Hematopoietic multipotent progenitor cell treated with erythropoietin and hydrocortisone succinate and interleukin-3 and kit ligand, for 8 days (in vitro differentiated cells): ENCODE measurements at regions not wholly inside any gene's neighbourhood (a gene's known extent, or its start where the extent isn't known, plus 50 kb on each side); places are given as distances from the start of the nearest gene placed in this dataset.

ENCODE experiments used
- DNase-seq: peaks from one replicate; pipeline ENCODE4 v3.0.0-alpha.2; 2015

DNA sequence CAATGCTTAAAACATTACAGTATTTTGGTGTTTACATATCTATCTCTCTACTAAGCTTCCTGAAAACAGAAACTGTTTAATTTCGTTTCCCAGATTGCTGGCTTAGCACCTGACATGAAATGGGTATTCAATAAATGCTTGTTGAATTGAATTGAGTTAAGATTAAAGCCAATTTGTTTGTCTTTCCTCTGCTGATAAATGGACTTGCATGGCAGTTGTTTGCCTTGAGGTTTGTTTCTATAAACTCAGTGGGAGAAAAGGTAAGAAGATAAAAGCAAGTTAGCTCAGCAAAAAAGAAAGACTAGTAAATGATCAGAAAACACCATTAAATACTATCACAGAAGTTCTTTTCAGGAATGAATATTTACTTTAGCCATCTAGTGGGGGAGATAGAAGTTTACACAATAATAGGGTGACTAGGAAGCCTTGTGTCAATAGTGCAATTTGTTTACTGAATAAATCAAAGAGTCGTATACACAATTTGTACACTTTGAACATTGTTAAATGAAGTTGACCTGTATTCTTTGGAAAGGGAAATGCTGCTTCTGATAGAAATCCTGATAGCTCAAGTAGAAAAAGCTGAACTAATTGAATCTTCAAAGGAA is 754.5 kb upstream of the FAM98A start:
- no peak for DNase-seq

DNA sequence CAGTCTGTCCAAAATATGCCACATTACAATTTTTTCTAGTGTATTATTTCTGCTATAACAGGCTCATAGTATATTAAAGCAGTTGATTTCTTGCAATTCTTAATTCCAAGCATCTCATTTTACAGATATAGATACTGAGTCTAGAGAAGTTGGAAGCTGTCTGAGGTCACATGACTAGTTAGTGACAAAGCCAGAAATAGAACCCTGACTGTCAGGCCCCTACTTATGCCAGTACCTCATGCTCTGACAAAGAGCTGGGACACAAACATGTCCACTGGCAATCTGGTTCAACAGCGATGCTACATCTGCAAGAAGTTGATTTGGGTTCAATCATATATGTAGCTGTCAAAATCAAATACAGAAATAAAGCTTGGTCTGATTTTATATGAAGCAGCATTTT is 750.4 kb upstream of the FAM98A start:
- no peak for DNase-seq

DNA sequence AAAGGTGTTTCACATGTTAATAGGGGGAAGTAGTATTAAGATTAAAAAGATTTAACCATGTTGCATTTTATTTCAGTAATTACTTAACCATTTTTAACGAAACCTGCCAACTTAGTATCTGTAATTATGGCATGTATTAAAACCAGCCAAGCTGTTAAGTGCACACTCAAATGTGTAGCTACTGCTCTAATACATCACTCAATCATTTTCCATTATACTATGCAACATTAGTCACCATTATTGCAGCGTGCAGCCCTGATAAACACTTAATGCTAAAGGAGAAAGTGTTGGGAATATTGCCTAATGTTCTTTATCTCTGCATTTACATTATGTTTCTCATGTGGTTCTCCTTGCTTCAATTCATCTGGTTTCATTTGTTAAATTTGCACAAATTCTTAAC is 745.9 kb upstream of the FAM98A start:
- DNase-seq = no peak

DNA sequence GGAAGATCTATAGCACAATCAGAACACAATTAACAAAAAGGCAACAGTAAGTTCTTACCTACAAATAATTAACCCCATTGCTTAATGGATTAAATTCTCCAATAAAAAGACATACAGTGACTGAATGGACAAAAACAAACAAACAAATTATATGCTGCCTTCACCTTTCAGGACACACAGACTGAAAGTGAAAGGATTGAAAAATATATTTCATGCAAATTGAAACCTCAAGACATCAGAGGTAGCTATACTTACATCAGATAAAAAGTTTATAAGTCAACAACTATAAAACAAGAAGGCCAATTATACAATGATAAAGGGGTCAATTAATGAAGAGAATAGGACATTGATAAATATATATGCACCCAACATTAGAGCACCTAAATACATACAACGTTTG is 741.2 kb upstream of the FAM98A start:
- no peak for DNase-seq

DNA sequence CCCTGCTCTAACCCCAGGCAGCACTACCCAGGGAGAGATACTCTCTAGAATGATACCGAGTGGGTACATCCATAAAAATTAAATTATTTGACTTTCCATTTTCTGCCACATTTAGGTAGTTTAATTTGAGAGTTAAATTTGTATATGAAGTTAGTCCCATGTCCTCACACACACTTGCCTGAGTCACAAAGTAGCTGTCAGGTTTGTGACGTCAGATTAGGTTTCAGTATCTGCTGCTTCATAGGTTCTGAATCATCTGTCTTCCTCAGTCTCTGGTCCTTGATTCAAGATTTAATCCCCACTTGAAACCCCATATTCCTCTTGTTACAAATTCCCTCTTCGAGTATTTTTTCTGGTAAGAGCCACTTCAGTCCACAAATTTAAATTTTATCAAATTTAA is 738.6 kb upstream of the FAM98A start:
- no peak for DNase-seq

DNA sequence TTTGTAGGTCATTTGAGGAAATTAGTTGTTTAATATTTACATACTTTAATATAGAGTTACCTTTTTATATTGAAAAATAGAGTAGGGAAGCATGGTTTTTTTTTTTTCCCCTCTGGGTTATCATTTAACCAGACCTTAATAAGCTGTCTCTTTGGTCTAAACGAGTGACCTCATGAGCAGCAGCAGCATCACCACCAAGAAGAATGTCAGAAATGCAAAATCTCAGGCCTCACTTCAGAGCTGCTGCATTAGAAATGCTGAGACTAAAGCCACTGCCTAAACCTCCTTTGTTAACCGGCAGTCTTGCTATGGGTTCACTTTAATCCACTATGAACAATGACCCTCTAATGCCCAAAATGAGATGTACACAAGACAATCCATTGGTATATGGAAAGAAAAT is 733.7 kb upstream of the FAM98A start:
- DNase-seq = no peak

DNA sequence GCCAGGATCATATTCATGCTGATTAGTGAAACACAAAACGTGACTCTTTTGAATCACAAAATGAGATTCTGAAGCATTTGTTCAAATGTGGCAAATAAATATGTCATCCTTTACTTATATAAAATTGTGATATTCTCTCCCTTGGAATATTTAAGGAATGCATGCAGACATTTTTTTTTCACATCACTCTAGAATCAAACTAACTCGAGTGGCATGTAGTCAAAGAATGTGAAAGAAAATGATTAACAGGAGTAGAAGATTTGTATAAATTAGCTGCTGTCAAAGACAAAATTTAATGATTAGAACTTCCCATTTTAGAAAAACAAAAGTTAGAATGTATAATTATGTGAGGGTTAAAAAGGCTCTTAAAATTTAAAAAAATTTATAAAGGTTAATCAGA is 721.0 kb upstream of the FAM98A start:
- no peak for DNase-seq

DNA sequence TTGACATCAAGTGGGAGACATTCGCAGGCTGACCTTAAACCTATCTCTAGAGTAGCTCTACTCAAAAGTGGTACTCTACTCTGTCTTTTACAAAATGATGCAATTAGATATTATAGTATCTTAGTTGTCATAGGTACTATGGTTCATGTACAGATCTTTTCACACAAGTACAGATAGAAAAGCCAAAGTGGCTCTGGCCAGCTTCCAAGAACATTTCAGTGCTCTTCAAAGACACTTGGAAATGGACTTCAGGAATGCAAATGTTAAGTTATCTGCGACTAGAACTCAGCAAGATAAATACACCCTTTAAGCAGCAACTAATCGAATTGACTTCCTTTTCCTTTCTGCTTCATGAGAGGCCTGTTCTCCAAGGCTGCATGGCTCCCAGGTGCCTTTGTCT is 718.7 kb upstream of the FAM98A start:
- DNase-seq = no peak

DNA sequence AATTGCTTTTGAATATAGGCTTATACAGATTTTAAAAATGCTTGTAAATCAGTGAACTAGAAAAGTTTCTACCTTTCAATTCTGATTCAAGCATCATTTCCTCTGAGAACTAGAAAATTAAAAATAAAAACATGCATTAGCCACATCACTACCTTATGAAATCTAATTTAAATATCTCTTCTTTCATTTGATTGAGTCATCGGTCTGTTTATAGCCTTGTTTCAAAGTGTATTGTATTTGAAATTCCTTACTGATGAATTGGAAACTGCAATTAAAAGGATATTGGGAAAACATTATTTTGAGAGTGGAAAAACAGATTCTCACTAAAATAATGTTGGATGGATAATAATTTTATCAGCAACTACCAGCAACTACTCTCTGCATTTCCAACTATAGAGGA is 717.7 kb upstream of the FAM98A start:
- DNase-seq = no peak

DNA sequence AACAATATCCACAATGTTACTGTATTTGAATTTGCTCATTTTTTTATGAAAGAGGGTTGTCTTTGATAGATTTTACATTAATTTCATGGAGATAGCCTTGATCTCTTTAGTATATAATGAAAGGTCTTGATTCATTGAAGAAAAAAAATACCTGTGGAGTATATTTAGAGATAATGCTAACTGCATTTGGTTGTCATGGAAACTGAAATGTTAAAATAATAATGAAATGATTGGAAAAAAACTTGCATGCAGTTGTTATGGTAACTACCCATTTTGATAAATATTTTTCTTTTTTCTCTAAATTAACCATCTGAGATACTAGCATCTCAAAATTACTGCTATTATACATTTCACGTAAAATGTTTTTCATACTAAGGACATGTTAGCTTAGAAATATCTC is 712.7 kb upstream of the FAM98A start:
- DNase-seq = no peak

DNA sequence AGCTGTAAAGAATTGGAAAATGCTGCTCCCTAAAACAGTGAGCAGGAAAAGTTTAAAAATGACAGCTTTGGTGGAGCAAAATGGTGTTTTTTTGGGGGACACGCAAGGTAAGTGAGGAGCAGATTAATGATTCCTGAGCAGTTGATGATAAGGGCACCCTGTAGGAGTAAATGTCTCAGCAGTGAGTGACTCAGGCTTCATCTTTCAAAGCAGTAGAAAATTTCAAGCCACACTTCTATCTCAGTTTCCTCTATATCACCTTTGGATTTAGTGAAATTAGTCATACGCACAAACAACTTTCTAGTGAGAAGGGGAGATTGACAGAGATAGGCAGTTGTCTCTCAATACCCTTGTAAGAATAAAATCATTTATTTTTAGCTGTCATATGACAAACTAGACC is 709.0 kb upstream of the FAM98A start:
- no peak for DNase-seq

DNA sequence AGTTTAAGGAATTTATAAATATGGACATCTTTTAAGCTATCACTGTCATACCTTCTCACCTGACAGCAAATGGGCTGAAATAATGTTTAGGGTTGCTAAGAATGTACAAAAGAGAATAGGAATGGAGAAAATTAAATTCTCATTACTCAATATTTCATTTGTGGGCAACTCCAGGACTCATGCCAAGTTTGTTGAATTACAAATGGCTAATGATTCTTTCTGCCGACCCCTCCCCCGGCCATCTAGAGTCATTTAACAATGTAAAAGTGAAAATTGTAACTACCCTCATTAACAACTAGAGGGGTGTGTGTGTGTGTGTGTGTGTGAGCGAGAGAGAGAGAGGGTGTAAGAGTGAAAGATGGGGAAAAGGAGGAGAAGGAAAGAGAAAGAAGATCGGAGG is 708.5 kb upstream of the FAM98A start:
- DNase-seq = no peak

DNA sequence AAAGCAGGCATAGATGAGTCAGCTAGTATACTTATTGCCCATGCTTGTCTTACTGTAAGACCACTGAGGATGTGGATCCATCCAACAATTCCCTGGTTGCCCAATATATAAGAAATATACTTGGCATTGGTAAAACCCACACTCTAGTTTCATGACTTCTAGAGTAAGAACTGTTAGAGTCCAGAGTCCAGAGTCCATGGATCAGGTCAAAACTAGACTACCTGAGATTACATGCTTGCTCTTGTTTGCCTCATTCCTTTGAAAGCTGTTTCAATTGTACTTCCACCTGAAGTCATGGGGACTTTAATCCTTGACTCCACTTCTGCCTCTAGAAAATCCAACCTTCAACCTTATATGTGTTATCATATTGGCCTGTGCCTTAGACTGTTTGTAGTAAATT is 707.6 kb upstream of the FAM98A start:
- no peak for DNase-seq

DNA sequence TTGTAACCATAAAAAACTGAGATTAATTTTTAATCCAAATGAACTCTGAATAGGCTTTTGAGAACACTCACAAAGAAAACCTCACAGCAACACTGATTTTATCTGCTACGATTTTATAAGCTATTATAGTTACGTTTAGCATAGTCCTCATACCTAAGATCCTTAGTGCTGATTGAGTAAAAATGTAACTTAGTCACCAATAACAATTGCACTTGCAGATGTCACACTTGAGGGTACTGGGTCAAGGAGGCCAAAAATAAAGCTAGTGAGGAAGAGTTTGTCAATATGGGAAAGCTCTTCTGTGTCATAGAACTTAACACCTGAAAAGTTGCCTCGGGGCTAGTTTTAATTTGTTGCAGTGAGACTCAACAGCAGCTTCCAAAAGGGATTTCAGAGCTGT is 706.5 kb upstream of the FAM98A start:
- DNase-seq = no peak

DNA sequence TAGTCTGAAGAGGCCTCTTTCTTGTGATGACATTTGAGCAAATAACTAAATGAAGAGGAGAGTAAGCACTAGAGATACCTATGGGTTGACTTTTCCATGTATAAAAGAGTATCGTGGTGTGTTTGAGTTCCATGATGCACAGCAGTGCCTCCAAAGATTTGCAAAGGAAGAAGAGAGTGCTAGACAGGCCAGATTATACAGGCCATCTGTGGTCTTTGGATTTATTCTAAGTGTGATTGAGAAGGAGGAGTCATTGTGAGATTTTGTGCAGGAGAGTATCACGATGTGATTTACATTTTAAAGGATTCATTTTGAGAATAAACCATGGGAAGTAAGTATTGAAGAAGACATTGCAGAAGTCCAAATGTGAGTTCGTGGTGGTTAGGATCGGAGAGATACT is 695.9 kb upstream of the FAM98A start:
- DNase-seq = no peak

DNA sequence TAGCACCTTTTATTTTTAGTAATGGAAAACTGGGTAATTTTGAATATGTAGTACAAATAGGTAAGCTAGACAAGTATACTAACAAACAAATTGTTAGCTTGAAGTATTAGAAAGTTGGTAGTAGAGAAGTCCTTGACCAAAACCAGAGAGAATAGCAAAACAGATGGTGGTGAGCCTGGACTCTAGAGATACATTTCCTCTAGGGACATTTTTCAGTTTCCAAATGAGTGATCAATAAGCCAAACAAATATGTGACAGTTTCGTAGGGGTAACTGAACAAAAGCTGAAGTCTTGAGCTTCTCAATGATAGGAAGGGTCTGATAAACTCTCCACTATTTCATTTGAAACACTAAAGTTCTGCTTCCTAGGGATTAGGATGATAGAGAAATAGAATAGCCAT is 692.0 kb upstream of the FAM98A start:
- DNase-seq = no peak

DNA sequence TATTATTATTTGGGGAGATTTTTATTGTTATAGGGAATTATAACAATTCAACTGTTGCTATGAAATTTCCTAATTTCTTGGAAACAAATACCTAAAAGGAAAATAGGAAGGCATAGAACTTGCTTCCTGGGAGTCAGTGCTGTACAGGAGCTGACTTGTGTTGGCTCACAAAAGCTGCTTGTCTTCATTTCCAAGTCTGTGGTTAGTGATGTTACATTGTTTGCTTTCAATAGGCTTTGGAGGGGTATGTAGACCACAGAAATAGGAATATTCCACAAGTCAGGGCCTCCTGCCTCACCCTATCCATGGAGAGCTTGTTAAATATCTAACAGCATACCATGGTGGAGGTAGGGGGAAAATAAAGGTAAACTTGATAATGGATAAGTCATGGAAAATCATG is 688.9 kb upstream of the FAM98A start:
- no peak for DNase-seq

DNA sequence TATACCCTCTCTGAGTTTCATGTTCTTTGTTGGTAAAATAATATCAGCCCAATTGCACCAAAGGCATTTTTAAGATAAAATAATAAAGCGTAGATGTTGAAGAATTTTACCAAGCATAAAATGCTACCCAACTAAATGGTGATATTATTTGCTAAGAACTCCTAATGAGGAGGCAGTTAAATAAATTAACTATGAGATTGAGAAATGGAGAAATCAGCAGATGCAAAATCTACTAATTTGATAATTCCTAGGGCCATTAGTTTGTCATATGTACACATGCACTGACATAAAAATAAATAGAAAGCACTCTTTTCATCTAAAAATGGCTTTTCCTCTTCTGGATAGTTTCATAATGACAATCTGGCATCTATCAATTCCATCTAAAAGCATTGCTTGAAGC is 681.5 kb upstream of the FAM98A start:
- DNase-seq = no peak

DNA sequence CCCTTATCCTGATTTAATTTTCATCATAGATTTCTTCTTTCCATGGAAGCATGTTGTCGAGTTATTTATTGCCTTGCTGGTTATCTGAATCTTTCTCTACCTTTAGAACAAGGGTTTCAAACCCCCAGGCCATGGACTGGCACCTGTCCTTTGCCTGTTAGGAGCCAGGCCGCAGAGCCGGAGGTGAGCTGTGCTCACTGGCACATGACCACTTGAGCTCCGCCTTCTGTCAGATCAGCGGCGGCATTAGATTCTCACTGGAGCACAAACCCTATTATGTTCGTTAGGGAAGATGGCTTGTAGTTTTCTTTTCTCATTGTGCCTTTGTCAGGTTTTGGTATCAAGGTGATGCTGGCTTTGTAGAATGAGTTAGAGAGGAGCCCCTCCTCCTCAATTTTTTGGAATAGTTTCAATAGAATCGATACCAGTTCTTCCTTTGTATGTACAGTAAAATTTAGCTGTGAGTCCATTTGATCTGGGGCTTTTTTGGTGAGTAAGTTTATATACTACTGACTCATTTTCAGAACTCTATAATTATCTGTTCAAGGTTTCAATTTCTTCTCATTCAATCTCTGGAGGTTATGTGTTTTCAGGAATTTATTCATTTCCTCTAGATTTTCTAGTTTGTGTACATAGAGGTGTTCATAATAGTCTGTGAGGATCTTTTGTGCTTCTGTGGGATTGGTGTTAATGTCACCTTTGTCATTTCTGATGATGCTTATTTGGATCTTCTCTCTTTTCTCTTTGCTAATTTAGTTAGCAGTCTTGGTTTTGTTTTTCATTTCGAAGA is 668.0 kb upstream of the FAM98A start:
- DNase-seq = no peak

DNA sequence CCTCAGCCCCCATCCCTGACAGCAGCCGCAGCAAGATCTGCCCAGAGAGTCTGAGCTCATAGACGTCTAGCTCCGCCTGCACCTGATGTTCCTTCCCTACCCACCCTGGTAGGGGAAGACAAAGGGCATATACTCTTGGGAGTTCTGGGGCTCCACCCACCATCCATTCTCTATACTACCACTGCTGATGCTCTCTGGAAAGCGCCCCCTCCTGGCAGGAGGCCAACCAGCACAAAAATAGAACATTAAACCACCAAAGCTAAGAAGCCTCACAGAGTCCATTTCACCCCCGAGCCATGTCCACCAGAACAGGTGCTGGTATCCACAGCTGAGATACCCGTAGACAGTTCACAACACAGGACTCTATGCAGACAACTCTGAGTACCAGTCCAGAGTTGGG is 662.6 kb upstream of the FAM98A start:
- DNase-seq = no peak

DNA sequence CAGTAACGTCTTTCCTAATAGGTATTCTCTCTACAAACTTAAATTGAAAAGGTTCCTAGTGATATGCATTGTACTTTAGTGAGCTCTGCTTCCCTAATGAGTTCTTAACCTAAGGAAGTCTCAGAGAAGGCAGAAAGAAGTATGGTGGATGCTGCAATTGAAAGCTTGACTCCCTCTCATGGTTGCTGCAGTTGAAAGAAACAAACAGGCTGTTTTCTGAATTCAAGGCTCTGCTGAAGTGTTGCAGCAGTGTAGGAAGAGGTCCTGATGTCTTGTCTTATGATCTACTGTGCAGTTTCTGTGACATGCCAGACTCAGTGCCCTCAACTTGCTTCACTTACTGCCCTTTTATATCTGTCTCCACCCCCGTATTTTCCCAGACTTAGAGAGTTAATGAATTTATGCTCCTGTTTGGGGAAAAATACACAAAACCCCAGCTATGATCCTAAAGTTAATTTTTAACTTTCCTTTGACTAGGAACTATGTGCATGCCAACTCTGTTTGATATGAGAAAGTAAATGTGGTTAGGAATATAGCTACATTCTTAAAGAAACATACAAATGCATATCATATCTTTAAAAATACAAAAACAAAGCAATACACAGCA is 655.3 kb upstream of the FAM98A start:
- DNase-seq = no peak

DNA sequence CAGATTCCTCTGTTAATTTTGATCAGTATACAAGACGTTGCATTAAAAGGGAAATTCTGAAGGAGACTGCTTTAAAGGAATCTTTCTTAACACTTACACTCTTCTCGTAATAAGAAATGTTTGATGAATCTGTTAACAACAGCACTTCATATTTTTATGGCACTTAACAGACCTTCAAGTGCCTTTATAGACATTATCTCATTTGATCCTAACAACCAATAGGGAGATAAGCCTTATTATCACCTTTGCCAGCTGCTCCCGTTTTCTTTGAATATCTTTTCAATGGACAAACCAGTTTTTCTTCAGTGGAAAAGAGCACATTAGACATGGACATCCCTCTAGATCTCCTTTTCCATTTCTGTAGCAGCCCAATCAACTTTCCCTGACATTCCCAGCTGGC is 653.0 kb upstream of the FAM98A start:
- no peak for DNase-seq

DNA sequence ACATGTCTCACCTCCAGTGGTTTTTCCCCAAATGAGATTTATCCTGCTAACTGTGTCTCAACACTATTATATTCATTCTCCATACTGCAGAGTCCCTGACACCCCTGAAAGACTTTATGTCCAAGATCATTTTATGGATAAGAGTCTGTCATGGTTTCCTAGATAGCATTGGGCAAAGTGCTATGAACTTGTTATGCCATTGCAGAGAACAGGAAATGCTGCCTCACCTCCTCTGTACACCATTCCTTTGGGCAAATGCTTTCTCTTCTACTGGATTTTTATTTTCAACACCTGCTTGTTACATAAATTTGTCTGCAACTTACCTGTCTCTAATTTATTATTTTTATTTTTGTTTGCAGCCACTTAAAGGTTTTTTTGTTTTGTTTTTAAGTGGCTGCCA is 652.5 kb upstream of the FAM98A start:
- DNase-seq = no peak

DNA sequence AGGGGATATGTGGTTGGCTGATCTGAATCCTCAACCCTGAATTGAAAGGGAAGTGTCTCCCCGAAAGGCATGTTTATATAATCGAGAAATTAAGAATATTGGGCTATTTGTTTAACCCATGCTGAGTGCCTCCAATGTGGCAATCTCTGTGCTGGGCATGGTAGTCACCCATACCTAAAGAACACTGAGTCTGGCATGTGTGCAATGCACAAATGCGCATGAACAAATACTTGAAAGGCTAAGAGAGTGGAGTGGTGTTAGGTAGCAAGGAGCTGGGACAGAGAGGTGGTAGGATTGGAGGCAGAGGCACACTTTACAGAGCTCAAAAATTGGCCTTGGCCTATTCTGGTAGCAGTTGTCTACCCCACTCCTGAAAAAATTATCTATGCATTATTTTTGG is 645.1 kb upstream of the FAM98A start:
- no peak for DNase-seq

DNA sequence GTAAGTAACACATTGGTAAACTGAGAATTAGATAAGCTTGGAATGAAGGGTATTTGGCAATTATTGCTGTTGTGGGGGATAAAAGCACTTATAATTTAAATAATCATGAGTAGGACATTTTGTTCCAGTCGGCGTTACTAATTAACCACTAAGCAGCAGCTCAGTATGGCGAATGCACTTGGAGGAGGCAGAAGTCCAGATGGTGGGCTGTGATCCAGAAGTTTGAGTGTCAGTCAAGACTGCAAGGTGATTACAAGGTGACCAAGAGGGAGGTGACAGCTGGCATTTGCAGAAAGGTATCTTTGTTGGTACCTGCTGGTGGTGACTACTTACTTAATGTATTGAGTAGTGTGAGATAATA is 643.6 kb upstream of the FAM98A start:
- no peak for DNase-seq
